H1 (cell line): ENCODE measurements at regions not wholly inside any gene's neighbourhood (a gene's known extent, or its start where the extent isn't known, plus 50 kb on each side); places are given as distances from the start of the nearest gene placed in this dataset.

Experiments used
- CTCF ChIA-PET: fragments of 300-600 bp; sonication (Branson Sonifier 250); formaldehyde crosslinking; loops from one replicate; lab custom pipeline; 2021; ENCODE audit not compliant: partially characterized antibody; lab: Charles Lee
- POLR2A ChIA-PET: fragments of 300-600 bp; sonication (Branson Sonifier 250); formaldehyde crosslinking; loops from one replicate; lab custom pipeline; 2021; ENCODE audit warnings: inconsistent platforms; ENCODE audit not compliant: partially characterized antibody; lab: Charles Lee
- DNase-seq, 2 experiments: peaks; one replicate each; pipeline versions ENCODE4 v3.0.0 to v3.0.0-alpha.2; 2010 to 2022; ENCODE audit warnings: low spot score in 2 of 2, low read depth in 1 of 2, mixed read lengths in 1 of 2
- FAIRE-seq: peaks from 2 replicates; lab custom pipeline; 2011; peaks lifted over from hg19 to GRCh38; lab: Jason Lieb, UNC
- H2AFZ ChIP-seq: 2 replicates; pipeline ENCODE4 v1.8.1; 2012; ENCODE audit warnings: low read length, inconsistent platforms
- H2AK5ac ChIP-seq: 2 replicates; pipeline ENCODE4 v1.6.1; 2013; ENCODE audit warnings: low read depth, low read length
- H2BK120ac ChIP-seq: replicated peaks from 2 replicates; pipeline ENCODE3; 2013; ENCODE audit warnings: low read depth, low read length, inconsistent platforms
- H2BK12ac ChIP-seq: 2 replicates; pipeline ENCODE4 v1.6.1; 2013; ENCODE audit warnings: low read depth, low read length
- H2BK15ac ChIP-seq: 2 replicates; pipeline ENCODE4 v1.6.1; 2013; ENCODE audit warnings: low read length
- H2BK20ac ChIP-seq: 2 replicates; pipeline ENCODE4 v1.6.1; 2013; ENCODE audit warnings: low read length
- H2BK5ac ChIP-seq: 2 replicates; pipeline ENCODE4 v1.6.1; 2013; ENCODE audit warnings: low read depth, low read length
- H3K14ac ChIP-seq: 2 replicates; pipeline ENCODE4 v1.6.1; 2013; ENCODE audit warnings: inconsistent platforms; ENCODE audit not compliant: insufficient read length
- H3K18ac ChIP-seq: 2 replicates; pipeline ENCODE4 v1.6.1; 2013; ENCODE audit warnings: low read length; ENCODE audit errors: extremely low read depth
- H3K23ac ChIP-seq: 2 replicates; pipeline ENCODE4 v1.6.1; 2013; ENCODE audit warnings: inconsistent platforms; ENCODE audit not compliant: insufficient read length
- H3K23me2 ChIP-seq: 2 replicates; pipeline ENCODE4 v1.6.1; 2013; ENCODE audit warnings: low read depth, low read length
- H3K27ac ChIP-seq: 2 replicates; pipeline ENCODE4 v1.6.1; 2011; ENCODE audit warnings: low read depth, low read length, inconsistent platforms
- H3K27me3 ChIP-seq, 4 experiments: replicated peaks in 1 of 4; 1 replicate in 1 of 4; 2 replicates in 3 of 4; pipeline versions ENCODE4 v1.6.1 to v1.8.1; 2011 to 2013; ENCODE audit warnings: low read length in 3 of 4, mild to moderate bottlenecking in 3 of 4, inconsistent platforms in 2 of 4, mixed read lengths in 2 of 4, moderate library complexity in 1 of 4; ENCODE audit not compliant: control insufficient read depth in 3 of 4, insufficient read depth in 3 of 4; ENCODE audit errors: extremely low read depth in 1 of 4
- H3K36me3 ChIP-seq, 4 experiments: 2 replicates each; pipeline versions ENCODE4 v1.6.1 to v1.8.1; 2011 to 2013; ENCODE audit warnings: mild to moderate bottlenecking in 4 of 4, low read length in 3 of 4, moderate library complexity in 2 of 4, control low read depth in 1 of 4, inconsistent platforms in 1 of 4; ENCODE audit not compliant: insufficient read depth in 4 of 4, control insufficient read depth in 2 of 4
- H3K4ac ChIP-seq: replicated peaks from 2 replicates; pipeline ENCODE3; 2013; ENCODE audit warnings: low read length, low read depth, mixed read lengths, inconsistent platforms; ENCODE audit not compliant: insufficient read length
- H3K4me1 ChIP-seq, 4 experiments: replicated peaks in 1 of 4; 1 replicate in 1 of 4; 2 replicates in 3 of 4; pipeline versions ENCODE4 v1.6.1 to v1.8.1; 2011 to 2013; ENCODE audit warnings: low read length in 3 of 4, inconsistent platforms in 2 of 4, mixed read lengths in 1 of 4; ENCODE audit not compliant: insufficient read depth in 4 of 4, control insufficient read depth in 3 of 4
- H3K4me2 ChIP-seq, 2 experiments: 2 replicates each; pipeline versions ENCODE4 v1.6.1 to v1.8.1; 2011 to 2013; ENCODE audit warnings: low read depth in 2 of 2, low read length in 2 of 2, control low read depth in 1 of 2, inconsistent platforms in 1 of 2, mild to moderate bottlenecking in 1 of 2; ENCODE audit not compliant: insufficient read depth in 1 of 2
- H3K4me3 ChIP-seq, 4 experiments: fragments of 200-600, 300-600 bp in 1 of 4; sonication (generic), shearing (Covaris generic), sonication (Bioruptor Twin) in 1 of 4; 2 replicates each; pipeline versions ENCODE4 v1.5.1 to v1.8.1; 2011 to 2016; ENCODE audit warnings: low read length in 4 of 4, low read depth in 3 of 4, control low read depth in 2 of 4, inconsistent platforms in 2 of 4, mild to moderate bottlenecking in 2 of 4, mixed read lengths in 1 of 4, moderate library complexity in 1 of 4; ENCODE audit not compliant: insufficient read depth in 2 of 4; ENCODE audit errors: extremely low read depth in 1 of 4
- H3K56ac ChIP-seq: replicated peaks from 2 replicates; pipeline ENCODE3; 2013; ENCODE audit warnings: low read depth, mild to moderate bottlenecking, mixed read lengths, low read length, inconsistent platforms; ENCODE audit not compliant: insufficient read length
- H3K79me1 ChIP-seq: 2 replicates; pipeline ENCODE4 v1.6.1; 2013; ENCODE audit warnings: low read depth, low read length, control low read depth
- H3K79me2 ChIP-seq, 2 experiments: 2 replicates each; pipeline versions ENCODE4 v1.6.1 to v1.8.1; 2012 to 2013; ENCODE audit warnings: low read length in 2 of 2, mild to moderate bottlenecking in 2 of 2, inconsistent platforms in 1 of 2; ENCODE audit not compliant: insufficient read depth in 2 of 2, control insufficient read depth in 1 of 2
- H3K9ac ChIP-seq, 4 experiments: replicated peaks in 1 of 4; 1 replicate in 1 of 4; 2 replicates in 3 of 4; pipeline versions ENCODE4 v1.6.1 to v1.8.1; 2011 to 2013; ENCODE audit warnings: low read depth in 3 of 4, low read length in 3 of 4, control low read depth in 2 of 4, mild to moderate bottlenecking in 2 of 4, moderate library complexity in 2 of 4, inconsistent platforms in 1 of 4; ENCODE audit errors: extremely low read depth in 1 of 4
- H3K9me3 ChIP-seq, 2 experiments: 2 replicates each; pipeline versions ENCODE4 v1.6.1 to v1.8.1; 2012 to 2013; ENCODE audit warnings: mild to moderate bottlenecking in 2 of 2, moderate library complexity in 2 of 2, control low read depth in 1 of 2, inconsistent platforms in 1 of 2, low read depth in 1 of 2, low read length in 1 of 2, mixed read lengths in 1 of 2; ENCODE audit not compliant: insufficient read depth in 2 of 2
- H4K20me1 ChIP-seq, 2 experiments: replicated peaks in 1 of 2; 2 replicates each; pipeline versions ENCODE3 to v1.8.1; 2011 to 2013; ENCODE audit warnings: inconsistent platforms in 2 of 2, low read length in 2 of 2, mild to moderate bottlenecking in 1 of 2; ENCODE audit not compliant: insufficient read depth in 2 of 2, control insufficient read depth in 1 of 2
- H4K5ac ChIP-seq: 2 replicates; pipeline ENCODE4 v1.6.1; 2013; ENCODE audit warnings: low read length, low read depth, mixed read lengths, inconsistent platforms; ENCODE audit not compliant: insufficient read length
- H4K8ac ChIP-seq: 2 replicates; pipeline ENCODE4 v1.8.0; 2013; ENCODE audit warnings: mild to moderate bottlenecking, moderate library complexity, low read length, inconsistent platforms; ENCODE audit not compliant: insufficient read depth; ENCODE audit errors: extremely low read depth
- H4K91ac ChIP-seq: replicated peaks from 2 replicates; pipeline ENCODE3; 2013; ENCODE audit warnings: low read length, mixed read lengths, inconsistent platforms; ENCODE audit not compliant: insufficient read length
- ASH2L ChIP-seq: fragments of 200-600, 300-600 bp; sonication (generic); IDR thresholded peaks from one replicate; pipeline ENCODE4 v1.7.1; 2017; ENCODE audit warnings: low read length
- WGBS, 2 experiments: shearing (Covaris generic) in 1 of 2; methylation state at CpG; one replicate each; pipeline versions ENCODE4 v1.1.6 to v1.1.7; 2013 to 2015; ENCODE audit warnings: low lambda C conversion rate in 2 of 2, mixed read lengths in 2 of 2, inconsistent platforms in 1 of 2, low coverage in 1 of 2, missing lambda C conversion rate in 1 of 2; ENCODE audit not compliant: insufficient replicate concordance in 2 of 2, insufficient coverage in 1 of 2, insufficient read length in 1 of 2; ENCODE audit errors: extremely low coverage in 1 of 2, missing lambda C conversion rate in 1 of 2; 5-methylcytosine and 5-hydroxymethylcytosine counted together

DNA sequence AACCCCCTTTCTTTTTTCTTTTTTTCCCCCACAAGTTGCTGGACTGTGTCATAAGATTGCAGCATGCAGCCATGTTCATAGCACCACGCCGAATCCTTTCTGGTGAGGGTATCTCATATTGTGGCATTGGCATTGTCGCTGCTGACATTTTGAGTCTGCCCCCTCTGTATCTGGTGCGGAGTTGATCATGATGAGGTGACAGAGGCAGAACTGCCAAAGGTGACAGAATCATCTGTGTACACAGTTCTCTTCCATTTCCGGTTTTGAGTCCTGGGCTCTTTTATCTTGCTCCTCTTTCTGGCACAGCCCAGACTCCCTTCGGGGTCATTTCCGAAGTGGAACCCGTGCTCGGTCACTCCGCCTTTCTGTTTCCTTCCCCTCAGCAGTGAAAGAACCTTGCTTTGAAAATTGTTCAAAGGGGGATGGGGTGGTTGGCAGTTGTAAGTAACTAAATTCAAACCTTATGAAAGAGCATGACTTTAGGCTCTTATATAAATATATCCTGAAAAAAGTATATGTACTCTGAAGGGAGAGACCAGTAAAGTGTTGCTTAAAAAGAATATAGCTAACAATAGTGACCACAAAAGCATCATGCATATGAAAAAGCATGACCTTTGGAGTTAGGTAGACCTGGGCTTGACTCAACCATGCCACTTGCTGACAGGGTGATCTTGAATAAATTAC lies 55.0 kb upstream of the BMP2K start:
- Histone ChIP-seq H3K4me3 (no peak overlapping the region), H3K14ac (no peak overlapping the region), H3K4ac (no peak overlapping the region), H3K27ac (no peak overlapping the region), H3K23me2 (no peaks in the 10 kb centered on the region), H2BK20ac (peak overlapping the region; percentile 73; the same call in 1 of the 2 replicates), H4K20me1 (no peaks in the 10 kb centered on the region), H3K4me2 (peak overlapping the region in 1 of 2 experiments; percentile 8; a peak in 1 of 4 replicates), H3K23ac (no peak overlapping the region), H4K91ac (no peak overlapping the region), H2BK5ac (no peak overlapping the region), H3K56ac (no peak overlapping the region), H2AK5ac (no peak overlapping the region), H3K18ac (peak overlapping the region; percentile 10; the same call in 1 of the 2 replicates), H3K79me1 (no peaks in the 10 kb centered on the region), H2BK120ac (peak overlapping the region; percentile 81), H3K4me1 (peaks cover 4 to 10% (median 5%) of the 10 kb centered on the region in 4 experiments; a peak in 5 of 7 replicates), H4K5ac (no peak overlapping the region), H4K8ac (no peak overlapping the region)
- 86% methylated on average over 10 of the region's 10 CpGs; no CpG with 5 or more reads in 1 of the 2 experiments for WGBS, 2 experiments
- no peak for DNase-seq
- CTCF ChIA-PET = interaction anchor here (0.9 to 1.9 kb wide), 4 partner anchors 10 to 69 kb away, joined by 3 to 6 read pairs (median 4); no protein-coding TSS in a partner anchor
- no peak for TF ChIP-seq ASH2L
- TF ChIP-seq, all 59 proteins: peak for 0
- no peak for FAIRE-seq
- Histone ChIP-seq H3K27me3 (no peaks in the 10 kb centered on the region; a peak in 1 of 7 replicates), H2BK15ac (no peak overlapping the region), H3K36me3 (no peaks in the 10 kb centered on the region), H2BK12ac (no peak overlapping the region), H3K79me2 (no peaks in the 10 kb centered on the region), H2AFZ (no peak overlapping the region), H3K9ac (no peak overlapping the region), H3K9me3 (no peaks in the 10 kb centered on the region)
- POLR2A ChIA-PET = interaction anchor here (1.3 to 1.5 kb wide), 2 partner anchors 25 to 169 kb away, joined by 3 read pairs; partner anchors contain the start of gene ANXA3
